ENCODE measurements at regions not wholly inside any gene's neighbourhood (a gene's known extent, or its start where the extent isn't known, plus 50 kb on each side); places are given as distances from the start of the nearest gene placed in this dataset.
"Not testable (repeated sequence)": the region's sequence is repeated elsewhere in the genome, so short reads cannot be mapped to it uniquely, and the experiment has no call there.

GRCh38 chr16:16607401-16608082, 228.6 kb downstream of the NPIPA7 start:
- H3K4me3 Mint-ChIP-seq; H3K27me3 Mint-ChIP-seq; CTCF ChIA-PET; intact Hi-C loops (cut with micrococcal nuclease); POLR2A ChIA-PET; DNase-seq; H3K27ac Mint-ChIP-seq; H3K9me3 Mint-ChIP-seq; H3K36me3 Mint-ChIP-seq; H3K4me1 Mint-ChIP-seq (ENCODE audit: low read depth): not testable (repeated sequence)

GRCh38 chr16:16609627-16610026, 230.7 kb downstream of the NPIPA7 start:
- H3K4me3 Mint-ChIP-seq; POLR2A ChIA-PET; intact Hi-C loops (cut with micrococcal nuclease); H3K36me3 Mint-ChIP-seq; H3K9me3 Mint-ChIP-seq; H3K27ac Mint-ChIP-seq; H3K27me3 Mint-ChIP-seq; CTCF ChIA-PET; DNase-seq; H3K4me1 Mint-ChIP-seq (ENCODE audit: low read depth): not testable (repeated sequence)

- H3K36me3 Mint-ChIP-seq; H3K9me3 Mint-ChIP-seq; H3K4me1 Mint-ChIP-seq (ENCODE audit: low read depth); POLR2A ChIA-PET; H3K27me3 Mint-ChIP-seq; H3K4me3 Mint-ChIP-seq; DNase-seq; H3K27ac Mint-ChIP-seq; CTCF ChIA-PET; intact Hi-C loops (cut with micrococcal nuclease): not testable (repeated sequence)
Observed at GRCh38 chr16:16610389-16610967, 231.5 kb downstream of the NPIPA7 start.

- H3K4me3 Mint-ChIP-seq; H3K4me1 Mint-ChIP-seq (ENCODE audit: low read depth); POLR2A ChIA-PET; intact Hi-C loops (cut with micrococcal nuclease); CTCF ChIA-PET; H3K27ac Mint-ChIP-seq; H3K27me3 Mint-ChIP-seq; H3K9me3 Mint-ChIP-seq; H3K36me3 Mint-ChIP-seq; DNase-seq: not testable (repeated sequence)
Observed at GRCh38 chr16:16613212-16613611, 234.3 kb downstream of the NPIPA7 start.

- H3K4me1 Mint-ChIP-seq (ENCODE audit: low read depth); intact Hi-C loops (cut with micrococcal nuclease); H3K4me3 Mint-ChIP-seq; POLR2A ChIA-PET; DNase-seq; H3K36me3 Mint-ChIP-seq; CTCF ChIA-PET; H3K9me3 Mint-ChIP-seq; H3K27me3 Mint-ChIP-seq; H3K27ac Mint-ChIP-seq: not testable (repeated sequence)
Observed at GRCh38 chr16:16614484-16614883, 235.5 kb downstream of the NPIPA7 start.

GRCh38 chr16:16618963-16619465, 240.1 kb downstream of the NPIPA7 start:
- H3K4me1 Mint-ChIP-seq (ENCODE audit: low read depth); H3K4me3 Mint-ChIP-seq; H3K27ac Mint-ChIP-seq; DNase-seq; POLR2A ChIA-PET; CTCF ChIA-PET; H3K27me3 Mint-ChIP-seq; H3K36me3 Mint-ChIP-seq; intact Hi-C loops (cut with micrococcal nuclease); H3K9me3 Mint-ChIP-seq: not testable (repeated sequence)

- DNase-seq; POLR2A ChIA-PET; H3K4me1 Mint-ChIP-seq (ENCODE audit: low read depth); H3K27ac Mint-ChIP-seq; intact Hi-C loops (cut with micrococcal nuclease); H3K27me3 Mint-ChIP-seq; H3K9me3 Mint-ChIP-seq; H3K4me3 Mint-ChIP-seq; H3K36me3 Mint-ChIP-seq; CTCF ChIA-PET: not testable (repeated sequence)
Observed at GRCh38 chr16:16624367-16624766, 245.4 kb downstream of the NPIPA7 start.

- H3K27me3 Mint-ChIP-seq; POLR2A ChIA-PET; H3K36me3 Mint-ChIP-seq; H3K9me3 Mint-ChIP-seq; DNase-seq; H3K4me3 Mint-ChIP-seq; intact Hi-C loops (cut with micrococcal nuclease); H3K27ac Mint-ChIP-seq; CTCF ChIA-PET; H3K4me1 Mint-ChIP-seq (ENCODE audit: low read depth): not testable (repeated sequence)
Observed at GRCh38 chr16:16625140-16625539, 246.2 kb downstream of the NPIPA7 start.

- H3K27ac Mint-ChIP-seq; H3K27me3 Mint-ChIP-seq; H3K9me3 Mint-ChIP-seq; DNase-seq; H3K4me3 Mint-ChIP-seq; H3K4me1 Mint-ChIP-seq (ENCODE audit: low read depth); POLR2A ChIA-PET; intact Hi-C loops (cut with micrococcal nuclease); H3K36me3 Mint-ChIP-seq; CTCF ChIA-PET: not testable (repeated sequence)
Observed at GRCh38 chr16:16627865-16628264, 248.9 kb downstream of the NPIPA7 start.

GRCh38 chr16:16638231-16638630, 259.3 kb downstream of the NPIPA7 start:
- H3K36me3 Mint-ChIP-seq; H3K4me1 Mint-ChIP-seq (ENCODE audit: low read depth); CTCF ChIA-PET; H3K27me3 Mint-ChIP-seq; DNase-seq; intact Hi-C loops (cut with micrococcal nuclease); H3K4me3 Mint-ChIP-seq; H3K9me3 Mint-ChIP-seq; H3K27ac Mint-ChIP-seq; POLR2A ChIA-PET: not testable (repeated sequence)

- H3K27ac Mint-ChIP-seq; intact Hi-C loops (cut with micrococcal nuclease); H3K4me1 Mint-ChIP-seq (ENCODE audit: low read depth); CTCF ChIA-PET; H3K27me3 Mint-ChIP-seq; DNase-seq; POLR2A ChIA-PET; H3K36me3 Mint-ChIP-seq; H3K4me3 Mint-ChIP-seq; H3K9me3 Mint-ChIP-seq: not testable (repeated sequence)
Observed at GRCh38 chr16:16638714-16639113, 259.8 kb downstream of the NPIPA7 start.

- POLR2A ChIA-PET; intact Hi-C loops (cut with micrococcal nuclease); DNase-seq; H3K4me3 Mint-ChIP-seq; H3K36me3 Mint-ChIP-seq; H3K9me3 Mint-ChIP-seq; H3K27ac Mint-ChIP-seq; H3K4me1 Mint-ChIP-seq (ENCODE audit: low read depth); CTCF ChIA-PET; H3K27me3 Mint-ChIP-seq: not testable (repeated sequence)
Observed at GRCh38 chr16:16643828-16644227, 264.9 kb downstream of the NPIPA7 start.

GRCh38 chr16:16648002-16648401, 269.1 kb downstream of the NPIPA7 start:
- H3K27ac Mint-ChIP-seq; H3K4me3 Mint-ChIP-seq; H3K9me3 Mint-ChIP-seq; POLR2A ChIA-PET; H3K27me3 Mint-ChIP-seq; H3K36me3 Mint-ChIP-seq; intact Hi-C loops (cut with micrococcal nuclease); CTCF ChIA-PET; H3K4me1 Mint-ChIP-seq (ENCODE audit: low read depth); DNase-seq: not testable (repeated sequence)

All from activated CD4-positive, alpha-beta memory T cell treated with anti-CD3 and anti-CD28 coated beads for 36 hours (primary cell).